GM12891 (cell line): ENCODE measurements at regions not wholly inside any gene's neighbourhood (a gene's known extent, or its start where the extent isn't known, plus 50 kb on each side); places are given as distances from the start of the nearest gene placed in this dataset.

ENCODE experiments used
- PAX5 ChIP-seq: IDR thresholded peaks from 2 replicates; pipeline ENCODE4 v1.6.1; 2011; ENCODE audit warnings: low read length, moderate library complexity, mild to moderate bottlenecking; ENCODE audit not compliant: insufficient read depth, severe bottlenecking
- TAF1 ChIP-seq: IDR thresholded peaks from 2 replicates; pipeline ENCODE4 v1.6.1; 2011; ENCODE audit warnings: low read depth, low read length, control low read depth

DNA sequence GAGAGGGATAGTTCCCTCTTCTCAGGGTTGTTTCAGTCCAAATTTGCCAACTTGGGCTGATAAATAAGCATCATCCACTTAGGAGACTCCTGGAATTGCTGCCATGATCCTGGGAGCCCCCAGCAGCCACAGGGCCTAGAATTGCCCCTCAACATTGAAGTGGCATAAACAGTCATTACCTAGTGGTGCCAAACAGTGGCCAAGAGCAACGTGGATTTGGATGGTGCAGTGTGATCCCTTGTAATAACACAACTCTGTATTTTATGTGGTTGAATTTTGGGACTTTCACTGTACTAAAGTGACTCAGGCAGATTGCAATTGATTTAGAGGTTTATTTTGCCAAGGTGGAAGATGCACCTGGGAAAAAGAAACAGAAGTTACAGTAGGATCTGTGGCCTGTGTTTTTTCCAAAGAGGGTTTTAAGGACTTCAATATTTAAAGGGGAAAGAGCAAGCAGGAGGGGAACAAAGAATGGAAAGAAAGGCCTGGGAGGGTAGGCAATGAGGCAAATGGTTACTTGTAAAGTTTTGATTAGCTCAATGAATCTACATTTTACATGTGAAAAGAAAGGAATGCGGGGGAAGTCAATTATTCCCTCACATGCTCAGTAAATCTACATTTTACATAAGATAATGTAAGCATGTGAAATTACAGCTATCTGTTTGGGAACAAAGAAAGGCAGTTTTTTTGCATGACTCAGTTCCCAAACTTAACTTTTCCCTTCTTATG is 168.0 kb upstream of the NOX3 start:
- TF ChIP-seq TAF1: no peak
- TF ChIP-seq PAX5: no peak
